WTC11 (cell line): ENCODE measurements at regions not wholly inside any gene's neighbourhood (a gene's known extent, or its start where the extent isn't known, plus 50 kb on each side); places are given as distances from the start of the nearest gene placed in this dataset.
A peak's percentile ranks its signal among the peaks of the same experiment; 100 is the strongest.
"Not testable (repeated sequence)": the region's sequence is repeated elsewhere in the genome, so short reads cannot be mapped to it uniquely, and the experiment has no call there.

Experiments
- ATAC-seq: fragments of 200-7000 bp; cut with Tn5 transposase; 2 replicates; pipeline ENCODE4 v1.10.0; 2021; ENCODE audit warnings: mild to moderate bottlenecking, moderate library complexity
- CTCF ChIA-PET: fragments of 300-600 bp; sonication (Branson Sonifier 250); formaldehyde crosslinking; loops from one replicate; lab custom pipeline; 2021; ENCODE audit warnings: antibody characterized with exemption; lab: Charles Lee
- POLR2A ChIA-PET: fragments of 350-600 bp; sonication (Branson Sonifier 250); formaldehyde crosslinking; loops from one replicate; lab custom pipeline; 2021; ENCODE audit warnings: antibody characterized with exemption; lab: Charles Lee
- DNase-seq: peaks from one replicate; pipeline ENCODE4 v3.0.0; 2021; ENCODE audit warnings: low spot score
- H3K27ac Mint-ChIP-seq: 2 replicates; pipeline ENCODE4 v1.8.0; 2021; ENCODE audit warnings: mixed read lengths
- H3K27me3 Mint-ChIP-seq: 2 replicates; pipeline ENCODE4 v1.8.0; 2021; ENCODE audit warnings: low read depth, mild to moderate bottlenecking, moderate library complexity, mixed read lengths
- H3K36me3 Mint-ChIP-seq: 2 replicates; pipeline ENCODE4 v1.8.0; 2021; ENCODE audit warnings: mixed read lengths
- H3K4me1 Mint-ChIP-seq: 2 replicates; pipeline ENCODE4 v1.8.0; 2022; ENCODE audit warnings: mixed read lengths
- H3K4me3 Mint-ChIP-seq: 2 replicates; pipeline ENCODE4 v1.8.0; 2021; ENCODE audit warnings: mild to moderate bottlenecking, moderate library complexity, mixed read lengths
- H3K9me3 Mint-ChIP-seq: 2 replicates; pipeline ENCODE4 v1.8.0; 2021; ENCODE audit warnings: mixed read lengths
- ESRRA ChIP-seq: sonication (generic); formaldehyde crosslinking; IDR thresholded peaks from 2 replicates; pipeline ENCODE4 v1.8.1; 2022; ENCODE audit warnings: mild to moderate bottlenecking, missing genetic modification reagents, borderline replicate concordance
- GRHL2 ChIP-seq: fragments of 250-450 bp; sonication (Bioruptor Pico); IDR thresholded peaks from 2 replicates; pipeline ENCODE4 v1.8.0; 2022; ENCODE audit warnings: mild to moderate bottlenecking, moderate library complexity; ENCODE audit not compliant: insufficient replicate concordance, severe bottlenecking
- NFATC4 ChIP-seq: fragments of 250-450 bp; sonication (Bioruptor Pico); IDR thresholded peaks from 2 replicates; pipeline ENCODE4 v1.9.0; 2021; ENCODE audit warnings: mild to moderate bottlenecking
- NR1H2 ChIP-seq: sonication (generic); formaldehyde crosslinking; IDR thresholded peaks from 2 replicates; pipeline ENCODE4 v1.9.0; 2021; ENCODE audit warnings: mild to moderate bottlenecking, moderate library complexity, missing genetic modification reagents
- NR3C1 ChIP-seq: sonication (generic); formaldehyde crosslinking; conservative IDR thresholded peaks from 2 replicates; pipeline ENCODE4 v1.8.1; 2023; ENCODE audit warnings: low read depth, mild to moderate bottlenecking, missing genetic modification reagents
- SP1 ChIP-seq: sonication (generic); formaldehyde crosslinking; conservative IDR thresholded peaks from 2 replicates; pipeline ENCODE4 v1.8.1; 2022; ENCODE audit warnings: missing genetic modification reagents
- ZBTB21 ChIP-seq: sonication (generic); formaldehyde crosslinking; IDR thresholded peaks from 2 replicates; pipeline ENCODE4 v1.8.1; 2023; ENCODE audit warnings: mild to moderate bottlenecking, missing genetic modification reagents, borderline replicate concordance
- ZNF219 ChIP-seq: sonication (generic); formaldehyde crosslinking; IDR thresholded peaks from 2 replicates; pipeline ENCODE4 v1.8.0; 2023; ENCODE audit warnings: missing genetic modification reagents, mild to moderate bottlenecking, borderline replicate concordance
- ZNF317 ChIP-seq: sonication (generic); formaldehyde crosslinking; IDR thresholded peaks from 2 replicates; pipeline ENCODE4 v1.8.1; 2023; ENCODE audit warnings: low read depth, mild to moderate bottlenecking, moderate library complexity, missing genetic modification reagents, borderline replicate concordance
- TF ChIP-seq, protein P1 (sequence below): sonication (generic); formaldehyde crosslinking; IDR thresholded peaks from 2 replicates; pipeline ENCODE4 v1.8.1; 2023; ENCODE audit warnings: mild to moderate bottlenecking, missing genetic modification reagents, borderline replicate concordance
- TF ChIP-seq, protein P2 (sequence below): fragments of 200-600 bp; IDR thresholded peaks from 2 replicates; pipeline ENCODE4 v1.8.0; 2022; ENCODE audit warnings: antibody characterized with exemption
- TF ChIP-seq, protein P3 (sequence below): sonication (generic); formaldehyde crosslinking; IDR thresholded peaks from 2 replicates; pipeline ENCODE4 v1.8.0; 2022; ENCODE audit warnings: mild to moderate bottlenecking, missing genetic modification reagents
- TF ChIP-seq, protein P4 (sequence below): sonication (generic); formaldehyde crosslinking; IDR thresholded peaks from 2 replicates; pipeline ENCODE4 v1.8.1; 2023; ENCODE audit warnings: mild to moderate bottlenecking, missing genetic modification reagents, moderate library complexity
- TF ChIP-seq, protein P5 (sequence below): sonication (generic); formaldehyde crosslinking; IDR thresholded peaks from 2 replicates; pipeline ENCODE4 v1.8.1; 2022; ENCODE audit warnings: low read depth, mild to moderate bottlenecking, moderate library complexity, missing genetic modification reagents, borderline replicate concordance
- TF ChIP-seq, protein P6 (sequence below): sonication (generic); formaldehyde crosslinking; IDR thresholded peaks from 2 replicates; pipeline ENCODE4 v1.8.0; 2022; ENCODE audit warnings: mild to moderate bottlenecking, missing genetic modification reagents

DNA sequence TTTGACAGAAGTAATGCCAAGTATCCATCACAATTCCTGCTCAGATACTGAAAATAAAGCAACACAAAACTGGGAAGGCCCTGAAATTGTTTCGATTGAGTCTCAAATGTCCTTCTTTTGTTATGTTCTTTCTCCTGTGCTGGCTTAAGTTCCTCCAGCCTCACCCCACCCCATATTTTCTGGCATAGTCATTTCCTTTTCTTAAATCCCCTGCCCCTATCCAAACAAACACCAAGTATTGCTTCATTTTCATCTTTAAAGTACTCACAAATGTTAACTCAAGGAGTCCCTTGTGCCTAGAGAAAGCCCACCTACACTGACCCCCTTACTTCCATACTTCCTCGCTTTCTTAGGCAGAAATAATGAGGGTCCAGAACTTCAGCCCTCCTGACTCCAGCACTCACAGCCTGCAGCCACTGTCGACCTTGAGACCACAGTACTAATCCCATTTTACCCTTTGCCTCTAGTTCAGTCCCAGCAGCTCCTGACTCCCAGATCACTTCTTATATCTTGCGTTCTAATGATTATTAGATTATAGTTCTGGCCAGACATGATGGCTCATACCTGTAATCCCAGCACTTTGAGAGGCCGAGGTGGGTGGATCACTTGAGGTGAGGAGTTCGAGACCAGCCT lies 73.2 kb upstream of the ST8SIA6 start:
- ChIA-PET POLR2A (no interaction called here), CTCF (no interaction called here)
- H3K27me3 Mint-ChIP-seq = no peaks in the 10 kb centered on the region; the same call in none of the 2 replicates
- peaks cover 13% of the 10 kb centered on the region for H3K36me3 Mint-ChIP-seq
- H3K9me3 Mint-ChIP-seq = peaks cover 21% of the 10 kb centered on the region
- H3K4me1 Mint-ChIP-seq = peaks cover 21% of the 10 kb centered on the region
- no peak overlapping the region for H3K4me3 Mint-ChIP-seq
- H3K27ac Mint-ChIP-seq = peak overlapping the region; percentile 96
- TF ChIP-seq GRHL2 (CRISPR knock-in tag) (no peak), SP1 (no peak), NR1H2 (CRISPR knock-in tag) (no peak), ZNF219 (CRISPR knock-in tag) (no peak), NFATC4 (CRISPR knock-in tag) (no peak), NR3C1 (CRISPR knock-in tag) (no peak), ZBTB21 (CRISPR knock-in tag) (no peak), ESRRA (CRISPR knock-in tag) (no peak), ZNF317 (CRISPR knock-in tag) (no peak)
- TF ChIP-seq, protein P1, sequence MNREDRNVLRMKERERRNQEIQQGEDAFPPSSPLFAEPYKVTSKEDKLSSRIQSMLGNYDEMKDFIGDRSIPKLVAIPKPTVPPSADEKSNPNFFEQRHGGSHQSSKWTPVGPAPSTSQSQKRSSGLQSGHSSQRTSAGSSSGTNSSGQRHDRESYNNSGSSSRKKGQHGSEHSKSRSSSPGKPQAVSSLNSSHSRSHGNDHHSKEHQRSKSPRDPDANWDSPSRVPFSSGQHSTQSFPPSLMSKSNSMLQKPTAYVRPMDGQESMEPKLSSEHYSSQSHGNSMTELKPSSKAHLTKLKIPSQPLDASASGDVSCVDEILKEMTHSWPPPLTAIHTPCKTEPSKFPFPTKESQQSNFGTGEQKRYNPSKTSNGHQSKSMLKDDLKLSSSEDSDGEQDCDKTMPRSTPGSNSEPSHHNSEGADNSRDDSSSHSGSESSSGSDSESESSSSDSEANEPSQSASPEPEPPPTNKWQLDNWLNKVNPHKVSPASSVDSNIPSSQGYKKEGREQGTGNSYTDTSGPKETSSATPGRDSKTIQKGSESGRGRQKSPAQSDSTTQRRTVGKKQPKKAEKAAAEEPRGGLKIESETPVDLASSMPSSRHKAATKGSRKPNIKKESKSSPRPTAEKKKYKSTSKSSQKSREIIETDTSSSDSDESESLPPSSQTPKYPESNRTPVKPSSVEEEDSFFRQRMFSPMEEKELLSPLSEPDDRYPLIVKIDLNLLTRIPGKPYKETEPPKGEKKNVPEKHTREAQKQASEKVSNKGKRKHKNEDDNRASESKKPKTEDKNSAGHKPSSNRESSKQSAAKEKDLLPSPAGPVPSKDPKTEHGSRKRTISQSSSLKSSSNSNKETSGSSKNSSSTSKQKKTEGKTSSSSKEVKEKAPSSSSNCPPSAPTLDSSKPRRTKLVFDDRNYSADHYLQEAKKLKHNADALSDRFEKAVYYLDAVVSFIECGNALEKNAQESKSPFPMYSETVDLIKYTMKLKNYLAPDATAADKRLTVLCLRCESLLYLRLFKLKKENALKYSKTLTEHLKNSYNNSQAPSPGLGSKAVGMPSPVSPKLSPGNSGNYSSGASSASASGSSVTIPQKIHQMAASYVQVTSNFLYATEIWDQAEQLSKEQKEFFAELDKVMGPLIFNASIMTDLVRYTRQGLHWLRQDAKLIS (CRISPR knock-in tag) = no peak
- TF ChIP-seq, protein P2, sequence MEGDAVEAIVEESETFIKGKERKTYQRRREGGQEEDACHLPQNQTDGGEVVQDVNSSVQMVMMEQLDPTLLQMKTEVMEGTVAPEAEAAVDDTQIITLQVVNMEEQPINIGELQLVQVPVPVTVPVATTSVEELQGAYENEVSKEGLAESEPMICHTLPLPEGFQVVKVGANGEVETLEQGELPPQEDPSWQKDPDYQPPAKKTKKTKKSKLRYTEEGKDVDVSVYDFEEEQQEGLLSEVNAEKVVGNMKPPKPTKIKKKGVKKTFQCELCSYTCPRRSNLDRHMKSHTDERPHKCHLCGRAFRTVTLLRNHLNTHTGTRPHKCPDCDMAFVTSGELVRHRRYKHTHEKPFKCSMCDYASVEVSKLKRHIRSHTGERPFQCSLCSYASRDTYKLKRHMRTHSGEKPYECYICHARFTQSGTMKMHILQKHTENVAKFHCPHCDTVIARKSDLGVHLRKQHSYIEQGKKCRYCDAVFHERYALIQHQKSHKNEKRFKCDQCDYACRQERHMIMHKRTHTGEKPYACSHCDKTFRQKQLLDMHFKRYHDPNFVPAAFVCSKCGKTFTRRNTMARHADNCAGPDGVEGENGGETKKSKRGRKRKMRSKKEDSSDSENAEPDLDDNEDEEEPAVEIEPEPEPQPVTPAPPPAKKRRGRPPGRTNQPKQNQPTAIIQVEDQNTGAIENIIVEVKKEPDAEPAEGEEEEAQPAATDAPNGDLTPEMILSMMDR = no peak
- TF ChIP-seq, protein P3, sequence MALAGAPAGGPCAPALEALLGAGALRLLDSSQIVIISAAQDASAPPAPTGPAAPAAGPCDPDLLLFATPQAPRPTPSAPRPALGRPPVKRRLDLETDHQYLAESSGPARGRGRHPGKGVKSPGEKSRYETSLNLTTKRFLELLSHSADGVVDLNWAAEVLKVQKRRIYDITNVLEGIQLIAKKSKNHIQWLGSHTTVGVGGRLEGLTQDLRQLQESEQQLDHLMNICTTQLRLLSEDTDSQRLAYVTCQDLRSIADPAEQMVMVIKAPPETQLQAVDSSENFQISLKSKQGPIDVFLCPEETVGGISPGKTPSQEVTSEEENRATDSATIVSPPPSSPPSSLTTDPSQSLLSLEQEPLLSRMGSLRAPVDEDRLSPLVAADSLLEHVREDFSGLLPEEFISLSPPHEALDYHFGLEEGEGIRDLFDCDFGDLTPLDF (CRISPR knock-in tag) = no peak
- TF ChIP-seq, protein P4, sequence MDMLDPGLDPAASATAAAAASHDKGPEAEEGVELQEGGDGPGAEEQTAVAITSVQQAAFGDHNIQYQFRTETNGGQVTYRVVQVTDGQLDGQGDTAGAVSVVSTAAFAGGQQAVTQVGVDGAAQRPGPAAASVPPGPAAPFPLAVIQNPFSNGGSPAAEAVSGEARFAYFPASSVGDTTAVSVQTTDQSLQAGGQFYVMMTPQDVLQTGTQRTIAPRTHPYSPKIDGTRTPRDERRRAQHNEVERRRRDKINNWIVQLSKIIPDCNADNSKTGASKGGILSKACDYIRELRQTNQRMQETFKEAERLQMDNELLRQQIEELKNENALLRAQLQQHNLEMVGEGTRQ (CRISPR knock-in tag) = no peak
- TF ChIP-seq, protein P5, sequence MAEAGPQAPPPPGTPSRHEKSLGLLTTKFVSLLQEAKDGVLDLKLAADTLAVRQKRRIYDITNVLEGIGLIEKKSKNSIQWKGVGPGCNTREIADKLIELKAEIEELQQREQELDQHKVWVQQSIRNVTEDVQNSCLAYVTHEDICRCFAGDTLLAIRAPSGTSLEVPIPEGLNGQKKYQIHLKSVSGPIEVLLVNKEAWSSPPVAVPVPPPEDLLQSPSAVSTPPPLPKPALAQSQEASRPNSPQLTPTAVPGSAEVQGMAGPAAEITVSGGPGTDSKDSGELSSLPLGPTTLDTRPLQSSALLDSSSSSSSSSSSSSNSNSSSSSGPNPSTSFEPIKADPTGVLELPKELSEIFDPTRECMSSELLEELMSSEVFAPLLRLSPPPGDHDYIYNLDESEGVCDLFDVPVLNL (CRISPR knock-in tag) = no peak
- TF ChIP-seq, protein P6, sequence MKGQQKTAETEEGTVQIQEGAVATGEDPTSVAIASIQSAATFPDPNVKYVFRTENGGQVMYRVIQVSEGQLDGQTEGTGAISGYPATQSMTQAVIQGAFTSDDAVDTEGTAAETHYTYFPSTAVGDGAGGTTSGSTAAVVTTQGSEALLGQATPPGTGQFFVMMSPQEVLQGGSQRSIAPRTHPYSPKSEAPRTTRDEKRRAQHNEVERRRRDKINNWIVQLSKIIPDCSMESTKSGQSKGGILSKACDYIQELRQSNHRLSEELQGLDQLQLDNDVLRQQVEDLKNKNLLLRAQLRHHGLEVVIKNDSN (CRISPR knock-in tag) = no peak
- ATAC-seq (peak; percentile 78), DNase-seq (no peak)

DNA sequence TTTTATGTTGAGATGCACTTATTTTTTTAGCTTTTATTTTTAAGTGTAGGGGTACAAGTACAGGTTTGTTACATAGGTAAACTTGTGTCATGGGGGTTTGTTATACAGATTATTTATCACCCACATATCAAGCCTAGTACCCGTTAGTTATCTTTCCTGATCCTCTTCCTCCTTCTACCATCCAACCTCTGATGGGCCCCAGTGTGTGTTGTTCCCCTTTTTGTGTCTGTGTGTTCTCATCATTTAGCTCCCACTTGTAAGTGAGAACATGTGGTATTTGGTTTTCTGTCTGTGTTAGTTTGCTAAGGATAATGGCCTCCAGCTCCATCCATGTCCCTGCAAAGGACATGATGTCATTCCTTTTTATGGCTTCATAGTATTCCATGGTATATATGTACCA lies 72.2 kb upstream of the ST8SIA6 start:
- ATAC-seq, H3K4me3 Mint-ChIP-seq, H3K27me3 Mint-ChIP-seq, POLR2A ChIA-PET, CTCF ChIA-PET, H3K27ac Mint-ChIP-seq, DNase-seq: not testable (repeated sequence)
- Mint-ChIP-seq H3K9me3 (peaks cover 23% of the 10 kb centered on the region), H3K4me1 (peaks cover 21% of the 10 kb centered on the region), H3K36me3 (peaks cover 14% of the 10 kb centered on the region)
